Adrenal gland (tissue), 9 donors: ENCODE measurements at regions not wholly inside any gene's neighbourhood (a gene's known extent, or its start where the extent isn't known, plus 50 kb on each side); places are given as distances from the start of the nearest gene placed in this dataset.

ENCODE experiments used
- DNase-seq, 7 donors: peaks; one replicate each; pipeline ENCODE4 v3.0.0-alpha.2; 2019 to 2020
- H3K27ac ChIP-seq, 5 donors: fragments of 200-600 bp; sonication (generic) in 4 of 5; 1 replicate in 3 of 5; 2 replicates in 2 of 5; pipeline versions ENCODE4 v1.5.1 to v1.8.0; 2016 to 2020; ENCODE audit warnings: mild to moderate bottlenecking in 1 of 5
- H3K27me3 ChIP-seq: fragments of 200-600 bp; 2 replicates; pipeline ENCODE4 v1.8.0; 2021
- H3K36me3 ChIP-seq, 2 donors: fragments of 200-600 bp; replicated peaks in 1 of 2; 1 replicate in 1 of 2; 2 replicates in 1 of 2; pipeline versions ENCODE4 v1.5.1 to v1.8.0; 2018 to 2022
- H3K4me1 ChIP-seq, 2 donors: fragments of 200-600 bp; replicated peaks in 1 of 2; 1 replicate in 1 of 2; 2 replicates in 1 of 2; pipeline versions ENCODE4 v1.5.1 to v1.8.0; 2018 to 2021
- H3K4me3 ChIP-seq, 4 donors: fragments of 200-600 bp; sonication (generic) in 3 of 4; one replicate each; pipeline ENCODE4 v1.5.1; 2016 to 2018
- H3K9me3 ChIP-seq, 3 donors: fragments of 200-600 bp; sonication (generic) in 1 of 3; replicated peaks in 1 of 3; 1 replicate in 2 of 3; 2 replicates in 1 of 3; pipeline versions ENCODE4 v1.5.1 to v1.8.0; 2016 to 2021
- POLR2A ChIP-seq, 2 donors: fragments of 450-650 bp; IDR thresholded peaks; one replicate each; pipeline ENCODE4 v1.6.1; 2017; ENCODE audit warnings: antibody characterized with exemption in 2 of 2, mild to moderate bottlenecking in 2 of 2, moderate library complexity in 1 of 2
- WGBS, 4 donors: extraction: QIAGEN DNeasy Blood & Tissue Kit in 2 of 4; methylation state at CpG; one replicate each; pipeline versions ENCODE4 v1.1.5 to v1.1.7; 2013 to 2017; 5-methylcytosine and 5-hydroxymethylcytosine counted together
- intact Hi-C, 2 donors: fragments of 100-400 bp; cut with DNase I; formaldehyde crosslinking; loops; one replicate each; pipeline versions ENCODE4 v1.14.1 to v1.15.0; 2022 to 2023
- TF ChIP-seq, protein P1 (sequence below), 6 experiments: fragments of 450-650 bp in 4 of 6; fragments of 200-600 bp in 2 of 6; sonication (generic) in 1 of 6; IDR thresholded peaks; 1 replicate in 5 of 6; 2 replicates in 1 of 6; pipeline versions ENCODE4 v1.5.1 to v1.8.0; 2016 to 2021; ENCODE audit warnings: antibody characterized with exemption in 6 of 6, mild to moderate bottlenecking in 2 of 6, moderate library complexity in 1 of 6
- donor health status: healthy with polysubstance abuse.
- donor health status: Bipolar disorder and iron deficiency.
- donor health status: DM: yes; HTN: yes; CAD: no.
- donor health status: DM: no; HTN: no; CAD: no.
- donor health status: DM: no; HTN: no; CAD: no.

DNA sequence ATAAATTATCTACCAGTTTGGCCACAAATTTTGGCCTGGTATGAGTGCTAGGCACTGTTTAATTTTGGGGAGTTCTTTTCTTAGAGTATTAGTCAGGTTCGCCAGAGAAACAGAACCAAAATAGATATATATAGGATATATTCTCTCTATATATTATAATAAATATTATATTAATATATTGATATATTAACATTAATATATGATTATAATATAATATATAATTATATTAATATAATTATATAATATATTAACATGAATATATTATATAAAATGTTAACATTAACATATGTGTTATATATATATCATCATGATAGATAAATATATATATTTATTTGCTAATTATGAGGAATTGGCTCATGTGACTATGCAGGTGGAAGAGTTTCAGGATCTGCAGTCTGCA, 137.8 kb upstream of the CHRNA7 start:
- H3K27me3 ChIP-seq, result peaks cover 5% of the 10 kb centered on the region
- no peak overlapping the region for H3K4me3 ChIP-seq
- TF ChIP-seq, protein P1, sequence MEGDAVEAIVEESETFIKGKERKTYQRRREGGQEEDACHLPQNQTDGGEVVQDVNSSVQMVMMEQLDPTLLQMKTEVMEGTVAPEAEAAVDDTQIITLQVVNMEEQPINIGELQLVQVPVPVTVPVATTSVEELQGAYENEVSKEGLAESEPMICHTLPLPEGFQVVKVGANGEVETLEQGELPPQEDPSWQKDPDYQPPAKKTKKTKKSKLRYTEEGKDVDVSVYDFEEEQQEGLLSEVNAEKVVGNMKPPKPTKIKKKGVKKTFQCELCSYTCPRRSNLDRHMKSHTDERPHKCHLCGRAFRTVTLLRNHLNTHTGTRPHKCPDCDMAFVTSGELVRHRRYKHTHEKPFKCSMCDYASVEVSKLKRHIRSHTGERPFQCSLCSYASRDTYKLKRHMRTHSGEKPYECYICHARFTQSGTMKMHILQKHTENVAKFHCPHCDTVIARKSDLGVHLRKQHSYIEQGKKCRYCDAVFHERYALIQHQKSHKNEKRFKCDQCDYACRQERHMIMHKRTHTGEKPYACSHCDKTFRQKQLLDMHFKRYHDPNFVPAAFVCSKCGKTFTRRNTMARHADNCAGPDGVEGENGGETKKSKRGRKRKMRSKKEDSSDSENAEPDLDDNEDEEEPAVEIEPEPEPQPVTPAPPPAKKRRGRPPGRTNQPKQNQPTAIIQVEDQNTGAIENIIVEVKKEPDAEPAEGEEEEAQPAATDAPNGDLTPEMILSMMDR (IDR thresholded peaks at IDR 0.05), result no peak
- no peak for TF ChIP-seq POLR2A (IDR thresholded peaks at IDR 0.05)
- WGBS, 4 donors, result 71 to 93% (median 87%) methylated on average over 1 of the region's 1 CpG
- intact Hi-C loops, result no loop called here
- H3K9me3 ChIP-seq, result no peaks in the 10 kb centered on the region
- H3K36me3 ChIP-seq, result no peaks in the 10 kb centered on the region
- no peaks in the 10 kb centered on the region for H3K4me1 ChIP-seq
- no peak overlapping the region for H3K27ac ChIP-seq
- DNase-seq, result no peak

- TF ChIP-seq, protein P1 (IDR thresholded peaks at IDR 0.05), result no peak
- no peak for TF ChIP-seq POLR2A (IDR thresholded peaks at IDR 0.05)
- no peak for DNase-seq
- WGBS, 4 donors, result 72 to 88% (median 82%) methylated on average over 6 of the region's 6 CpGs
- peaks cover 5% of the 10 kb centered on the region for H3K27me3 ChIP-seq
- no peak overlapping the region for H3K27ac ChIP-seq
- intact Hi-C loops, result no loop called here
- H3K4me1 ChIP-seq, result no peaks in the 10 kb centered on the region
- H3K4me3 ChIP-seq, result no peak overlapping the region
- H3K36me3 ChIP-seq, result no peaks in the 10 kb centered on the region
- H3K9me3 ChIP-seq, result no peaks in the 10 kb centered on the region
Observed at GRCh38 chr15:31893780-31894179, 136.5 kb upstream of the CHRNA7 start.

DNA sequence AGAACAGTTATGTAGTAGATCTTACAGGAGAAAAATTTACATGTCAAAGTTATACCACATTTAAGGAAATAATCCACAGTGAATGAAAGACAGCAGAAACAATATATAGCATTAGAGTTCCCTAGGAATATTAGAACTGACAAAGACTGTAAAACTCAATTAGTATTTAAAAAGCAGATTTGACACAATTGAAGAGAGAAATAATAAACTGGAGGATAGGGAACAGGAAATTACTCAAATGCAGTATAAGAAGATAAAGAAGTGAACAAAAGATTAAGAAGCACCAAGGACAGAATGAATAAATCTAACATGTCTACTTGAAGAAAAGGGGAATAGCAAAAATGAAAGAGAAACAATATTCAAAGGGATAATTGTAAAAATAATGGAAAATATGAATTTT, 132.6 kb upstream of the CHRNA7 start:
- intact Hi-C loops, result no loop called here
- DNase-seq, result no peak
- TF ChIP-seq, protein P1 (IDR thresholded peaks at IDR 0.05), result no peak
- TF ChIP-seq POLR2A (IDR thresholded peaks at IDR 0.05), result no peak
- Histone ChIP-seq H3K4me1 (no peaks in the 10 kb centered on the region), H3K27ac (no peak overlapping the region), H3K27me3 (peaks cover 5% of the 10 kb centered on the region), H3K9me3 (no peaks in the 10 kb centered on the region), H3K4me3 (no peak overlapping the region), H3K36me3 (no peaks in the 10 kb centered on the region)

GRCh38 chr15:31901501-31901900, 128.8 kb upstream of the CHRNA7 start:
- H3K36me3 ChIP-seq, result no peaks in the 10 kb centered on the region
- H3K4me3 ChIP-seq, result no peak overlapping the region
- intact Hi-C loops, result no loop called here
- WGBS, 4 donors, result 79 to 97% (median 87%) methylated on average over 3 of the region's 3 CpGs
- no peak for DNase-seq
- TF ChIP-seq, protein P1 (IDR thresholded peaks at IDR 0.05), result no peak
- no peak for TF ChIP-seq POLR2A (IDR thresholded peaks at IDR 0.05)
- no peaks in the 10 kb centered on the region for H3K4me1 ChIP-seq
- H3K9me3 ChIP-seq, result no peaks in the 10 kb centered on the region
- H3K27ac ChIP-seq, result no peak overlapping the region
- no peaks in the 10 kb centered on the region for H3K27me3 ChIP-seq
